Lung (tissue), 11 donors: ENCODE measurements at regions not wholly inside any gene's neighbourhood (a gene's known extent, or its start where the extent isn't known, plus 50 kb on each side); places are given as distances from the start of the nearest gene placed in this dataset.

ENCODE experiments used
- ATAC-seq: fragments of 200-7000 bp; cut with Tn5 transposase; one replicate; pipeline ENCODE4 v1.9.1; 2020; ENCODE audit warnings: moderate number of reproducible peaks; ENCODE audit not compliant: insufficient read depth, low FRiP score
- DNase-seq, 3 donors: peaks; one replicate each; pipeline ENCODE4 v3.0.0-alpha.2; 2013 to 2017
- H3K27ac ChIP-seq, 2 donors: one replicate each; pipeline ENCODE4 v1.5.1; 2013; ENCODE audit warnings: mild to moderate bottlenecking in 2 of 2, moderate library complexity in 2 of 2, control low read depth in 1 of 2, inconsistent platforms in 1 of 2, low read depth in 1 of 2, low read length in 1 of 2
- H3K27me3 ChIP-seq, 3 donors: one replicate each; pipeline ENCODE4 v1.5.1; 2013; ENCODE audit warnings: low read length in 2 of 3; ENCODE audit not compliant: control insufficient read depth in 3 of 3, insufficient read depth in 3 of 3
- H3K36me3 ChIP-seq, 4 donors: one replicate each; pipeline ENCODE4 v1.5.1; 2013; ENCODE audit warnings: low read length in 4 of 4, mild to moderate bottlenecking in 1 of 4, moderate library complexity in 1 of 4; ENCODE audit not compliant: control insufficient read depth in 4 of 4, insufficient read depth in 4 of 4
- H3K4me1 ChIP-seq, 5 donors: one replicate each; pipeline ENCODE4 v1.5.1; 2013; ENCODE audit warnings: low read length in 5 of 5, mild to moderate bottlenecking in 2 of 5, moderate library complexity in 1 of 5; ENCODE audit not compliant: control insufficient read depth in 5 of 5, insufficient read depth in 5 of 5
- H3K4me3 ChIP-seq: one replicate; pipeline ENCODE4 v1.5.1; 2013; ENCODE audit warnings: mild to moderate bottlenecking, control low read depth, moderate library complexity
- H3K9ac ChIP-seq, 2 donors: one replicate each; pipeline ENCODE4 v1.5.1; 2013; ENCODE audit warnings: low read length in 2 of 2, control low read depth in 1 of 2; ENCODE audit not compliant: insufficient read depth in 1 of 2
- H3K9me3 ChIP-seq, 4 donors: one replicate each; pipeline ENCODE4 v1.5.1; 2013; ENCODE audit warnings: low read length in 3 of 4, mild to moderate bottlenecking in 1 of 4, moderate library complexity in 1 of 4; ENCODE audit not compliant: control insufficient read depth in 4 of 4, insufficient read depth in 3 of 4
- CTCF ChIP-seq: IDR thresholded peaks from 2 replicates; pipeline ENCODE4 v1.5.1; 2012; ENCODE audit warnings: mild to moderate bottlenecking; ENCODE audit errors: control extremely low read depth, extremely low read depth
- whole genome bisulfite sequencing, 2 donors: extraction: QIAGEN DNeasy Blood & Tissue Kit; methylation state at CpG; one replicate each; pipeline ENCODE4 v1.1.7; 2013; 5-methylcytosine and 5-hydroxymethylcytosine counted together
- donor health status: control.
- donor health status: control.
- donor health status: Bipolar disorder and iron deficiency.
- donor health status: healthy.
- donor health status: DM: yes; HTN: yes; CAD: no.

- ATAC-seq = no peak
- DNase-seq = no peak
- H3K4me1 ChIP-seq = peaks cover 0 to 3% (median 0%) of the 10 kb centered on the region in 5 donors
- H3K4me3 ChIP-seq = no peak overlapping the region
- peaks cover 0 to 3% (median 0%) of the 10 kb centered on the region in 4 donors for H3K9me3 ChIP-seq
- H3K9ac ChIP-seq = no peak overlapping the region
- no peak overlapping the region for H3K27ac ChIP-seq
- no peak for TF ChIP-seq CTCF
- no peaks in the 10 kb centered on the region for H3K36me3 ChIP-seq
- H3K27me3 ChIP-seq = no peaks in the 10 kb centered on the region
- 91 to 98% methylated on average over 2 of the region's 2 CpGs for WGBS, 2 donors
Measured at GRCh38 chr3:76015496-76015895, 230.1 kb upstream of the ZNF717 start.

GRCh38 chr3:76016111-76016510 lies 230.8 kb upstream of the ZNF717 start:
- H3K36me3 ChIP-seq = no peaks in the 10 kb centered on the region
- H3K9ac ChIP-seq = no peak overlapping the region
- H3K27me3 ChIP-seq = no peaks in the 10 kb centered on the region
- DNase-seq = no peak
- no peak for ATAC-seq
- no peak for TF ChIP-seq CTCF
- no peak overlapping the region for H3K27ac ChIP-seq
- 88 to 89% methylated on average over 6 of the region's 6 CpGs for WGBS, 2 donors
- H3K4me1 ChIP-seq = peaks cover 0 to 3% (median 0%) of the 10 kb centered on the region in 5 donors
- peaks cover 0 to 3% (median 0%) of the 10 kb centered on the region in 4 donors for H3K9me3 ChIP-seq
- H3K4me3 ChIP-seq = no peak overlapping the region

DNA sequence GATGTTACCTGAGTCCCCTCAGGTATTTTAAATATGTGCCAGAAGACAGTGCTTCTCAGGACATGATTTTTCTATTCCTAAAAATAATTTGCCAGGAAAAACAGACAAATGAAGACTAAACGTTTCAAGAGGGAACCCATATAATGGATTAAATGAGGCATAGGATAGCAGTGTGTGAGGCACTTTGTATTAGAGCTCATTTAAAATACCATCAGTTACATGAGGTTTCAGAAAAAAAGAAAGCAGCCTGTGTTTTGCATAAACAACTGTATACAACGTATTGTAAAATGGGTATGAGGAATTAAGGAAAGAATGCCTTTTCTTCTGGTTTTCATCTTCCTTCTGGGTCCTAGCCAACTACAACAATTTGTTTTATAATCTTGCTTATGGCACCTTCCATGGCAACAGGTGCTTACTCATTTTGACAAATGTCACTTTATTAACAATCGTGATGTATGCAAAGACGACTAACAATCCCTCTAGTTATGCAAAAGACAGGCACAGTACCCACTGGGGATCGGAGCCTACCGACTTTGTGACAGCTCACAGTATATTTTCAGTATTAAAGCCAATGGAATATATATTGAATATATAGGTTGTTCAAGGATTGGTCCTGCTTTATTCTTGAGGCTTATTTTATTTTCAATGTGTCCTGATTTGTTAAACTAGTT lies 231.6 kb upstream of the ZNF717 start:
- no peak for TF ChIP-seq CTCF
- H3K9ac ChIP-seq = no peak overlapping the region
- no peak overlapping the region for H3K27ac ChIP-seq
- no peaks in the 10 kb centered on the region for H3K27me3 ChIP-seq
- H3K36me3 ChIP-seq = no peaks in the 10 kb centered on the region
- DNase-seq (no peak), ATAC-seq (no peak)
- H3K9me3 ChIP-seq = peaks cover 0 to 3% (median 0%) of the 10 kb centered on the region in 4 donors
- WGBS, 2 donors = 70 to 79% methylated on average over 6 of the region's 6 CpGs
- H3K4me1 ChIP-seq = no peaks in the 10 kb centered on the region
- no peak overlapping the region for H3K4me3 ChIP-seq

DNA sequence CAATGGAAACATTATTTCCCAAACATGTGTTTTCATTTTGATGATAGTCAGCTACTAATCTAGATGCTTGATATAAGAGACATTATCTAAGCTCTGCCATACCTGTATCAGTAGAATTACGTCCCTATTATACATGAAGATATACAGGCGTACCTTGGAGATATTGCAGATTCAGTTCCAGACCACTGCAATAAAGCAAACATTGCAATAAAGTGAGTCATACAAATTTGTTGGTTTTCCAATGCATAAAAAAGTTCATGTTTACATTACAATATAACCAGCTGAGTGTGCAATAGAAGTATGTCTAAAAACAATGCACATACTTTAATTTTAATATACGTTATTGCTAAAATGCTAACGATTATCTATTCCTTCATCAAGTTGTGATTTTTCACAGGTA lies 236.0 kb upstream of the ZNF717 start:
- Histone ChIP-seq H3K4me1 (no peaks in the 10 kb centered on the region), H3K36me3 (no peaks in the 10 kb centered on the region), H3K27ac (no peak overlapping the region), H3K27me3 (no peaks in the 10 kb centered on the region), H3K9me3 (no peaks in the 10 kb centered on the region), H3K9ac (no peak overlapping the region), H3K4me3 (no peak overlapping the region)
- ATAC-seq (no peak), DNase-seq (no peak)
- 78 to 82% methylated on average over 4 of the region's 4 CpGs for WGBS, 2 donors
- no peak for TF ChIP-seq CTCF
